Tibial artery (tissue), 4 donors: ENCODE measurements at regions not wholly inside any gene's neighbourhood (a gene's known extent, or its start where the extent isn't known, plus 50 kb on each side); places are given as distances from the start of the nearest gene placed in this dataset.

Experiments
- DNase-seq, 2 donors: peaks; one replicate each; pipeline ENCODE4 v3.0.0-alpha.2; 2019
- H3K27ac ChIP-seq, 2 donors: fragments of 200-600 bp; sonication (generic) in 1 of 2; 1 replicate in 1 of 2; 2 replicates in 1 of 2; pipeline ENCODE4 v1.5.1; 2018 to 2019; ENCODE audit warnings: mild to moderate bottlenecking in 1 of 2
- H3K27me3 ChIP-seq, 2 donors: fragments of 200-600 bp; sonication (generic) in 1 of 2; one replicate each; pipeline versions ENCODE4 v1.5.1 to v1.6.0; 2016 to 2019
- H3K36me3 ChIP-seq, 3 donors: fragments of 200-600 bp; sonication (generic) in 2 of 3; one replicate each; pipeline ENCODE4 v1.5.1; 2016 to 2019; ENCODE audit warnings: mild to moderate bottlenecking in 2 of 3
- H3K4me1 ChIP-seq, 4 donors: fragments of 200-600 bp; sonication (generic) in 2 of 4; 1 replicate in 3 of 4; 2 replicates in 1 of 4; pipeline ENCODE4 v1.5.1; 2016 to 2019
- H3K4me3 ChIP-seq, 2 donors: fragments of 200-600 bp; sonication (generic) in 1 of 2; 1 replicate in 1 of 2; 2 replicates in 1 of 2; pipeline ENCODE4 v1.5.1; 2018 to 2019; ENCODE audit warnings: mild to moderate bottlenecking in 2 of 2
- H3K9me3 ChIP-seq, 3 donors: fragments of 200-600 bp; sonication (generic) in 1 of 3; one replicate each; pipeline ENCODE4 v1.5.1; 2016 to 2019
- CTCF ChIP-seq, 2 experiments: fragments of 200-600 bp in 1 of 2; fragments of 450-650 bp in 1 of 2; IDR thresholded peaks; one replicate each; pipeline ENCODE4 v1.5.1; 2017 to 2019; ENCODE audit warnings: antibody characterized with exemption in 2 of 2, mild to moderate bottlenecking in 1 of 2, moderate library complexity in 1 of 2
- intact Hi-C: fragments of 100-400 bp; cut with DNase I; formaldehyde crosslinking; loops from one replicate; pipeline ENCODE4 v1.15.0; 2023; ENCODE audit warnings: low total_unique reads

GRCh38 chr6:14655201-14656061 is 537.9 kb downstream of the CD83 start:
- H3K4me3 ChIP-seq = no peak overlapping the region
- H3K36me3 ChIP-seq = no peaks in the 10 kb centered on the region
- no peaks in the 10 kb centered on the region for H3K4me1 ChIP-seq
- no peak overlapping the region for H3K27ac ChIP-seq
- intact Hi-C loops = no loop called here
- H3K27me3 ChIP-seq = peaks cover 0 to 7% of the 10 kb centered on the region in 2 donors
- no peaks in the 10 kb centered on the region for H3K9me3 ChIP-seq
- no peak for TF ChIP-seq CTCF (IDR thresholded peaks at IDR 0.05)
- no peak for DNase-seq

GRCh38 chr6:14656078-14656521 is 538.5 kb downstream of the CD83 start:
- Histone ChIP-seq H3K4me1 (no peaks in the 10 kb centered on the region), H3K27me3 (peaks cover 0 to 7% of the 10 kb centered on the region in 2 donors), H3K27ac (no peak overlapping the region), H3K36me3 (no peaks in the 10 kb centered on the region), H3K9me3 (no peaks in the 10 kb centered on the region), H3K4me3 (no peak overlapping the region)
- intact Hi-C loops = no loop called here
- no peak for DNase-seq
- no peak for TF ChIP-seq CTCF (IDR thresholded peaks at IDR 0.05)

- no peak for TF ChIP-seq CTCF (IDR thresholded peaks at IDR 0.05)
- H3K9me3 ChIP-seq = no peaks in the 10 kb centered on the region
Measured at GRCh38 chr6:14656649-14657048, 539.1 kb downstream of the CD83 start.

GRCh38 chr6:14658030-14658429 is 540.5 kb downstream of the CD83 start:
- no peaks in the 10 kb centered on the region for H3K9me3 ChIP-seq
- H3K27me3 ChIP-seq = peaks cover 0 to 13% of the 10 kb centered on the region in 2 donors
- intact Hi-C loops = no loop called here
- no peaks in the 10 kb centered on the region for H3K4me1 ChIP-seq
- H3K4me3 ChIP-seq = no peak overlapping the region
- no peak for TF ChIP-seq CTCF (IDR thresholded peaks at IDR 0.05)
- no peak overlapping the region for H3K27ac ChIP-seq
- DNase-seq = no peak
- no peaks in the 10 kb centered on the region for H3K36me3 ChIP-seq

More at GRCh38 chr6:14656649-14657048, 539.1 kb downstream of the CD83 start:
- intact Hi-C loops = no loop called here
- peaks cover 0 to 9% of the 10 kb centered on the region in 2 donors for H3K27me3 ChIP-seq
- H3K27ac ChIP-seq = no peak overlapping the region
- H3K36me3 ChIP-seq = no peaks in the 10 kb centered on the region
- H3K4me3 ChIP-seq = no peak overlapping the region
- no peaks in the 10 kb centered on the region for H3K4me1 ChIP-seq
- no peak for DNase-seq

- no peaks in the 10 kb centered on the region for H3K4me1 ChIP-seq
- peaks cover 0 to 13% of the 10 kb centered on the region in 2 donors for H3K27me3 ChIP-seq
- H3K36me3 ChIP-seq = no peaks in the 10 kb centered on the region
- H3K27ac ChIP-seq = no peak overlapping the region
- intact Hi-C loops = no loop called here
- H3K9me3 ChIP-seq = no peaks in the 10 kb centered on the region
- no peak for TF ChIP-seq CTCF (IDR thresholded peaks at IDR 0.05)
- peak in 1 of 2 donors; percentile 37 for DNase-seq
- H3K4me3 ChIP-seq = no peak overlapping the region
Measured at GRCh38 chr6:14658886-14659561, 541.5 kb downstream of the CD83 start.
